NCI-H187 (cell line): ENCODE measurements at regions not wholly inside any gene's neighbourhood (a gene's known extent, or its start where the extent isn't known, plus 50 kb on each side); places are given as distances from the start of the nearest gene placed in this dataset.

Experiments
- DNase-seq, 2 experiments: peaks; one replicate each; lab custom pipeline; 2025; lab: John Stamatoyannopoulos, UW

- DNase-seq, result no peak
Observed at GRCh38 chr3:159764490-159765029, 224.1 kb upstream of the IL12A start.

- DNase-seq, result peak; percentile 40 to 57
Observed at GRCh38 chr3:159765030-159765859, 223.4 kb upstream of the IL12A start.

GRCh38 chr3:159765860-159766294, 222.8 kb upstream of the IL12A start:
- DNase-seq, result no peak

- no peak for DNase-seq
Observed at GRCh38 chr3:159766563-159767185, 222.0 kb upstream of the IL12A start.

- DNase-seq, result no peak
Observed at GRCh38 chr3:159770998-159771397, 217.6 kb upstream of the IL12A start.

- DNase-seq, result no peak
Observed at GRCh38 chr3:159771865-159772611, 216.6 kb upstream of the IL12A start.

GRCh38 chr3:159773706-159774105, 214.9 kb upstream of the IL12A start:
- DNase-seq, result no peak

GRCh38 chr3:159775372-159775961, 213.2 kb upstream of the IL12A start:
- DNase-seq, result peak; percentile 31 to 48

GRCh38 chr3:159776779-159777178, 211.9 kb upstream of the IL12A start:
- no peak for DNase-seq

- no peak for DNase-seq
Observed at GRCh38 chr3:159779883-159780282, 208.8 kb upstream of the IL12A start.

- no peak for DNase-seq
Observed at GRCh38 chr3:159781867-159782266, 206.8 kb upstream of the IL12A start.

GRCh38 chr3:159782724-159783421, 205.8 kb upstream of the IL12A start:
- DNase-seq, result no peak

GRCh38 chr3:159783780-159784742, 204.6 kb upstream of the IL12A start:
- no peak for DNase-seq

GRCh38 chr3:159785273-159785708, 203.3 kb upstream of the IL12A start:
- no peak for DNase-seq

- DNase-seq, result no peak
Observed at GRCh38 chr3:159786489-159787177, 202.0 kb upstream of the IL12A start.

GRCh38 chr3:159787178-159787574, 201.5 kb upstream of the IL12A start:
- DNase-seq, result no peak

- DNase-seq, result no peak
Observed at GRCh38 chr3:159787794-159788205, 200.8 kb upstream of the IL12A start.

GRCh38 chr3:159788291-159788690, 200.3 kb upstream of the IL12A start:
- no peak for DNase-seq

- no peak for DNase-seq
Observed at GRCh38 chr3:159789017-159789416, 199.6 kb upstream of the IL12A start.
